Suprapubic skin (tissue), 4 donors: ENCODE measurements at regions not wholly inside any gene's neighbourhood (a gene's known extent, or its start where the extent isn't known, plus 50 kb on each side); places are given as distances from the start of the nearest gene placed in this dataset.

Experiments used
- DNase-seq, 2 donors: peaks; one replicate each; pipeline ENCODE4 v3.0.0-alpha.2; 2019; ENCODE audit warnings: low spot score in 2 of 2
- H3K27ac ChIP-seq: fragments of 200-600 bp; sonication (generic); one replicate; pipeline ENCODE4 v1.5.1; 2019
- H3K27me3 ChIP-seq: fragments of 200-600 bp; sonication (generic); one replicate; pipeline ENCODE4 v1.5.1; 2019
- H3K36me3 ChIP-seq: fragments of 200-600 bp; sonication (generic); one replicate; pipeline ENCODE4 v1.5.1; 2019
- H3K4me1 ChIP-seq: fragments of 200-600 bp; sonication (generic); one replicate; pipeline ENCODE4 v1.5.1; 2019
- H3K4me3 ChIP-seq: fragments of 200-600 bp; sonication (generic); one replicate; pipeline ENCODE4 v1.5.1; 2019; ENCODE audit warnings: mild to moderate bottlenecking
- H3K9me3 ChIP-seq: fragments of 200-600 bp; sonication (generic); one replicate; pipeline ENCODE4 v1.5.1; 2019
- EP300 ChIP-seq: sonication (generic); formaldehyde crosslinking; IDR thresholded peaks from one replicate; pipeline ENCODE4 v1.6.1; 2017; ENCODE audit warnings: antibody characterized with exemption
- POLR2A ChIP-seq, 2 donors: fragments of 450-650 bp; IDR thresholded peaks; one replicate each; pipeline ENCODE4 v1.6.1; 2017; ENCODE audit warnings: antibody characterized with exemption in 2 of 2, mild to moderate bottlenecking in 2 of 2, moderate library complexity in 2 of 2
- POLR2AphosphoS5 ChIP-seq, 3 donors: sonication (generic); formaldehyde crosslinking; IDR thresholded peaks; one replicate each; pipeline ENCODE4 v1.6.1; 2017; ENCODE audit warnings: antibody characterized with exemption in 3 of 3
- WGBS: methylation state at CpG from one replicate; pipeline ENCODE4 v1.1.5; 2018; 5-methylcytosine and 5-hydroxymethylcytosine counted together
- TF ChIP-seq, protein P1 (sequence below), 2 donors: fragments of 200-600 bp in 1 of 2; fragments of 450-650 bp in 1 of 2; sonication (generic) in 1 of 2; IDR thresholded peaks; one replicate each; pipeline ENCODE4 v1.5.1; 2016 to 2019; ENCODE audit warnings: antibody characterized with exemption in 2 of 2, mild to moderate bottlenecking in 1 of 2, moderate library complexity in 1 of 2

DNA sequence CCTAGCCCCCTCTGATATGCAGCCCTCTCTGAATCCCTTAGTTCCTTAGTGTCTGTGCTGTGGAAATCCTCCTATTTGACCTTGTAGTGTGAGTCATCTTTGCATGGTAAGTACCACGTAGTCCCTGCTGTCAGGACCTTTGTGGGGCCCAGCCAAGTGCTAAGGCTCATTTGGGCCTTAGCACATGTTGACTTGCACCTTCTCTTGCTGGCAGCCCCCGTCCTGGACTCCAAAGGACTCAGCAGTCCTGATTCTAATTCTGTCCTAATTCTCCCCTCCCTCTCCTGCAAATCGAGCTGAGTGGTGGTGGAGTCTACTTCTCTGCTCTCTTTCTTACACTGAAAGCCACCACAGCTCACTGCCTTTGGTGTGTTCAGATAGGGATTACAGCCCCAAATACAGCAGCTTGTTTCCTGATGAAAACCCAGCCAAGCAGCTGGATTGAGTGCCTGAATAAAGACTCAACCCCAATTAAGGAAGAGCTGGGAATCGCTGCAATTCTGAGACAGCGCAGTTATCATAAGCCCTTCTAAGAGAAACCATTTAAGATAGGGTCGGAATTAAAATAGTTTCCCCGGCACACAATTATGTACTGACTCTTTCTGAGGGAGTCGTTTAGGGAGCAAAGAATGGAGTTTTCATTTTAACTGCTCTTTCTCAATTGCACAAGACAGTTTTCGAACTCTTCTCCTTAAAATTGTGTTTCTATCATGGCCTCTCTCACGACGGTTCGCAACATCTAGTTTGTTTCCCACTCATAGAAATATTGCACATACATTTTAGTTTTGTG, 215.6 kb upstream of the TNP1 start:
- H3K27ac ChIP-seq = no peak overlapping the region
- no peaks in the 10 kb centered on the region for H3K9me3 ChIP-seq
- TF ChIP-seq POLR2A (IDR thresholded peaks at IDR 0.05) (no peak), POLR2AphosphoS5 (IDR thresholded peaks at IDR 0.05) (no peak), EP300 (no peak)
- TF ChIP-seq, protein P1, sequence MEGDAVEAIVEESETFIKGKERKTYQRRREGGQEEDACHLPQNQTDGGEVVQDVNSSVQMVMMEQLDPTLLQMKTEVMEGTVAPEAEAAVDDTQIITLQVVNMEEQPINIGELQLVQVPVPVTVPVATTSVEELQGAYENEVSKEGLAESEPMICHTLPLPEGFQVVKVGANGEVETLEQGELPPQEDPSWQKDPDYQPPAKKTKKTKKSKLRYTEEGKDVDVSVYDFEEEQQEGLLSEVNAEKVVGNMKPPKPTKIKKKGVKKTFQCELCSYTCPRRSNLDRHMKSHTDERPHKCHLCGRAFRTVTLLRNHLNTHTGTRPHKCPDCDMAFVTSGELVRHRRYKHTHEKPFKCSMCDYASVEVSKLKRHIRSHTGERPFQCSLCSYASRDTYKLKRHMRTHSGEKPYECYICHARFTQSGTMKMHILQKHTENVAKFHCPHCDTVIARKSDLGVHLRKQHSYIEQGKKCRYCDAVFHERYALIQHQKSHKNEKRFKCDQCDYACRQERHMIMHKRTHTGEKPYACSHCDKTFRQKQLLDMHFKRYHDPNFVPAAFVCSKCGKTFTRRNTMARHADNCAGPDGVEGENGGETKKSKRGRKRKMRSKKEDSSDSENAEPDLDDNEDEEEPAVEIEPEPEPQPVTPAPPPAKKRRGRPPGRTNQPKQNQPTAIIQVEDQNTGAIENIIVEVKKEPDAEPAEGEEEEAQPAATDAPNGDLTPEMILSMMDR (IDR thresholded peaks at IDR 0.05) = no peak
- no peak overlapping the region for H3K4me3 ChIP-seq
- peaks cover 7% of the 10 kb centered on the region for H3K4me1 ChIP-seq
- H3K27me3 ChIP-seq = no peaks in the 10 kb centered on the region
- DNase-seq = no peak
- WGBS = 70% methylated on average over 12 of the region's 12 CpGs
- no peaks in the 10 kb centered on the region for H3K36me3 ChIP-seq

DNA sequence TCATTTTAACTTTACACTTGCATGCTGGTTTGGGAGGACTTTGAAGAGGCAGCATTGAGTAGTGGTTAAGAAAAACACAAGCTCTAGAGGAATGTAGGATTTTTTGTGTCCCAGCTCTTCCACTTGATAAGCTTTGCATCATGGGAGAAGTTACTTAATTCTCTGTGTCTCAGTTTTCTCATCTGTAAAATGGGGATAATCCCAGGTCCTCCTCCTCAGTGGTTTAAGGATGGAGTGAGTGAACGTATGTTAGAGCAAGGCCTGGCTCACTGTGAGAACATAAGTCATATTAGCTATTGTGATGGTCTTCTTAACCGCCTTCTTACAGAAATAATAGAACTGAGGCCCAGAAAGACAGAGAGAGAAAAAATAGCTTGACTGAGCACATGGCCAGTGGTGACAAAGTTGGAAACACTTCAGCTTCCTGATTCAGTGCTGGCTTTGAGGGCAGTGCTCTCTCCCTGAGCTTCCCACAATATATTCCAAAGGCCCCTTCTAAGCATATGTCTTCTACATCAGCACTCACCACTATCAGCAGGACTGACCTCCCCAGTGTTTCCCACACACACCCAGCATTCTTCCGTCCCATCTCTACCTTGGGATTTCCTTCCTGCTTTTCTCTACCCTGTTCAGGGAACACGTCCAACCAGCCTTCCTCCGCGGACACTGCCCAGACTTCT, 214.9 kb upstream of the TNP1 start:
- Histone ChIP-seq H3K27me3 (no peaks in the 10 kb centered on the region), H3K4me1 (peaks cover 7% of the 10 kb centered on the region), H3K9me3 (no peaks in the 10 kb centered on the region), H3K36me3 (no peaks in the 10 kb centered on the region), H3K4me3 (no peak overlapping the region), H3K27ac (no peak overlapping the region)
- no peak for TF ChIP-seq POLR2A (IDR thresholded peaks at IDR 0.05)
- TF ChIP-seq, protein P1 (IDR thresholded peaks at IDR 0.05) = no peak
- TF ChIP-seq EP300 = no peak
- TF ChIP-seq POLR2AphosphoS5 (IDR thresholded peaks at IDR 0.05) = no peak
- DNase-seq = no peak
- WGBS = 85% methylated on average over 6 of the region's 6 CpGs

DNA sequence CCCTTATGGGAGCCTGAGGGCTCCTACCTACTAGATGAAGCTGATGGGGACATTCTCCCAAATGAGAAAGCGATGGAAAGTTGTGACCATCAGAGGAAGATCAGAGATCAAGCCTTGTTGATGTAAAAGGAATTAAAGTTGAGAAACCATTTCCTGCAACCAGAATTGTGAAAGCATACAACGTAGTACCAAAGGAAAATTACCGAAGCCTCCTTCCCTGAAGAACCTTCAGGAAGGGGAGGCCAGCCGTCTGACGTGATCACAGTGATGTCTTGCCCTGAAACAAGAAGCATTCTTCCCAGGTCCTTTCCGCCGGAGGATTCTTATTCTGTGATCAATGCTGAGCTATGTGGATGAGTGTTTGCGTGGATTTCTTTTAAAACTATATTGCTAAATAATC, 211.6 kb upstream of the TNP1 start:
- no peak overlapping the region for H3K27ac ChIP-seq
- no peak for DNase-seq

DNA sequence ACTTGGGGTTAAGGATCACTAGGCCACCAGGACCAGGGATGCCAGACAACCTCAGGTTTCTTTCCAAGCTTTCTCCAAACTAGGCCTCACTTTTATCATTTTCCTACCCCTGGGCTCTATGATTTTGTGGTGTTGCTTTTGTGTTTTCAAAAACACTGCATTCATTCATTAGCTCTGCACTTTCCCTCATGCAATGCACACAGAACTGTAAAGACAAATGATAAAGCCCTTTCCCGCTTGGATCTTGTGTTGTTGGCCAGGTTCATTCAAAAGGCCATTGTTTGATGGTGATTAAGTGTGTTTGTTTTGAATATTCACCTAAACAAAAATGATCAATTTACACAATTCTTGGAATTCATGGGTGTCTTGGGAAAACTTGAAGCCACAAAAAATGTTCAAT, 210.7 kb upstream of the TNP1 start:
- Histone ChIP-seq H3K4me3 (no peak overlapping the region), H3K27ac (no peak overlapping the region), H3K9me3 (no peaks in the 10 kb centered on the region), H3K36me3 (no peaks in the 10 kb centered on the region), H3K4me1 (no peaks in the 10 kb centered on the region), H3K27me3 (no peaks in the 10 kb centered on the region)
- TF ChIP-seq POLR2AphosphoS5 (IDR thresholded peaks at IDR 0.05) (no peak), POLR2A (IDR thresholded peaks at IDR 0.05) (no peak), EP300 (no peak)
- TF ChIP-seq, protein P1 (IDR thresholded peaks at IDR 0.05) = no peak
- DNase-seq = no peak
- 88% methylated on average over 1 of the region's 1 CpG for WGBS

More for the DNA sequence above, 211.6 kb upstream of the TNP1 start:
- no peaks in the 10 kb centered on the region for H3K4me1 ChIP-seq
- 92% methylated on average over 8 of the region's 8 CpGs for WGBS
- TF ChIP-seq EP300 = no peak
- H3K4me3 ChIP-seq = no peak overlapping the region
- H3K9me3 ChIP-seq = no peaks in the 10 kb centered on the region
- no peaks in the 10 kb centered on the region for H3K36me3 ChIP-seq
- no peaks in the 10 kb centered on the region for H3K27me3 ChIP-seq

DNA sequence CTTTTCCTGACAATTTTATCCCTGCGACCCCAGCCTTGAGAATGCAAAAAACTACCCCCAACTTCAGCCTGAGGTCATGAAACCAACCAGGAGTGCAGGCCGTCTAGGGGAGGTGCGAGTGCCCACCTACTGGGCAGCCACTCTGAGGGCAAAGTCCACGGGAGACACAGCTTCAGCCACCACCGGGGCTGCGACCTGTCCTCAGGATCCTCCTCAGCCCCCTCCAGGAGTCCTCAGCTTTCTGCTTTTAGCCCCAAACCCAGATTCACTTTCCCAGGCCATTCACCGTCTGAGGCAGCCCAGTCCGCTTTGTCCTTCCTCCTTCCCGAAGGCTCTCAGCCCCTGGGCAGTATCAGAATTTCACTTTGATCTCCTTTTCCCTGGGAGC, 210.2 kb upstream of the TNP1 start:
- WGBS = 93% methylated on average over 7 of the region's 9 CpGs
- H3K9me3 ChIP-seq = no peaks in the 10 kb centered on the region
- DNase-seq = peak in 1 of 2 donors; percentile 75
- no peak for TF ChIP-seq POLR2AphosphoS5 (IDR thresholded peaks at IDR 0.05)
- TF ChIP-seq, protein P1 (IDR thresholded peaks at IDR 0.05) = no peak
- no peak for TF ChIP-seq EP300
- TF ChIP-seq POLR2A (IDR thresholded peaks at IDR 0.05) = no peak
- no peak overlapping the region for H3K27ac ChIP-seq
- H3K4me1 ChIP-seq = no peaks in the 10 kb centered on the region
- no peaks in the 10 kb centered on the region for H3K27me3 ChIP-seq
- H3K4me3 ChIP-seq = no peak overlapping the region
- H3K36me3 ChIP-seq = no peaks in the 10 kb centered on the region
